ENCODE measurements at regions not wholly inside any gene's neighbourhood (a gene's known extent, or its start where the extent isn't known, plus 50 kb on each side); places are given as distances from the start of the nearest gene placed in this dataset.

DNA sequence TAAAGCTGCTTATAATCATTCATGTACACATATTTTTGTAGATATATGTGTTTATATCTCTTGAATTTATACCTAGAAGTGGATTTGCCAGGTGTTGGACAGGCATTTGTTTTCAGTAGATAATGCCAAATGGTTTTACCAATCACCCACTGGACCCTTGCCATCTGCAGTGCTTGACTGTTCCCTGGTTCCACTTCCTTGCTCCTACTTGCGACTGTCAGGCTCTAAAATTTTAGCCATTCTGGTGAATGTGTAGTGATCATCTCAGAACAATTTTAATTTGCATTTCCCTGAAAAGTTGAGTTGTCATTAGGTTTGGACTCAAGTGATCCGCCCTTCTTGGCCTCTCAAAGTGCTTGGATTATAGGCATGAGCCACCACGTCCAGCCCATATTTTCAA is 122.4 kb upstream of the SLC34A2 start:
- TF ChIP-seq ELF1 (IDR thresholded peaks at IDR 0.05; ENCODE audit: borderline replicate concordance, low read depth) (no peak), SIN3A (IDR thresholded peaks at IDR 0.05; ENCODE audit: low read depth) (no peak), POLR2AphosphoS5 (IDR thresholded peaks at IDR 0.05; ENCODE audit: low read depth, low read length) (no peak), JUND (IDR thresholded peaks at IDR 0.05) (no peak), ZNF274 (IDR thresholded peaks at IDR 0.05; ENCODE audit: low read depth, low read length) (no peak), EGR1 (IDR thresholded peaks at IDR 0.05; ENCODE audit: low read depth) (no peak), CBX3 (IDR thresholded peaks at IDR 0.05; ENCODE audit: low read depth) (no peak), FOSL1 (IDR thresholded peaks at IDR 0.05; ENCODE audit: low read depth) (no peak), TCF7L2 (IDR thresholded peaks at IDR 0.05; ENCODE audit: borderline replicate concordance, extremely low read depth, insufficient read depth, insufficient read length) (no peak), ZFX (IDR thresholded peaks at IDR 0.05) (no peak), EZH2phosphoT487 (IDR thresholded peaks at IDR 0.05; ENCODE audit: borderline replicate concordance) (no peak), EZH2 (IDR thresholded peaks at IDR 0.05) (no peak), SRF (IDR thresholded peaks at IDR 0.05; ENCODE audit: low read depth) (no peak), YY1 (IDR thresholded peaks at IDR 0.05; ENCODE audit: extremely low read depth, insufficient replicate concordance, low read depth, low read length) (no peak)
- TF ChIP-seq, protein P1, sequence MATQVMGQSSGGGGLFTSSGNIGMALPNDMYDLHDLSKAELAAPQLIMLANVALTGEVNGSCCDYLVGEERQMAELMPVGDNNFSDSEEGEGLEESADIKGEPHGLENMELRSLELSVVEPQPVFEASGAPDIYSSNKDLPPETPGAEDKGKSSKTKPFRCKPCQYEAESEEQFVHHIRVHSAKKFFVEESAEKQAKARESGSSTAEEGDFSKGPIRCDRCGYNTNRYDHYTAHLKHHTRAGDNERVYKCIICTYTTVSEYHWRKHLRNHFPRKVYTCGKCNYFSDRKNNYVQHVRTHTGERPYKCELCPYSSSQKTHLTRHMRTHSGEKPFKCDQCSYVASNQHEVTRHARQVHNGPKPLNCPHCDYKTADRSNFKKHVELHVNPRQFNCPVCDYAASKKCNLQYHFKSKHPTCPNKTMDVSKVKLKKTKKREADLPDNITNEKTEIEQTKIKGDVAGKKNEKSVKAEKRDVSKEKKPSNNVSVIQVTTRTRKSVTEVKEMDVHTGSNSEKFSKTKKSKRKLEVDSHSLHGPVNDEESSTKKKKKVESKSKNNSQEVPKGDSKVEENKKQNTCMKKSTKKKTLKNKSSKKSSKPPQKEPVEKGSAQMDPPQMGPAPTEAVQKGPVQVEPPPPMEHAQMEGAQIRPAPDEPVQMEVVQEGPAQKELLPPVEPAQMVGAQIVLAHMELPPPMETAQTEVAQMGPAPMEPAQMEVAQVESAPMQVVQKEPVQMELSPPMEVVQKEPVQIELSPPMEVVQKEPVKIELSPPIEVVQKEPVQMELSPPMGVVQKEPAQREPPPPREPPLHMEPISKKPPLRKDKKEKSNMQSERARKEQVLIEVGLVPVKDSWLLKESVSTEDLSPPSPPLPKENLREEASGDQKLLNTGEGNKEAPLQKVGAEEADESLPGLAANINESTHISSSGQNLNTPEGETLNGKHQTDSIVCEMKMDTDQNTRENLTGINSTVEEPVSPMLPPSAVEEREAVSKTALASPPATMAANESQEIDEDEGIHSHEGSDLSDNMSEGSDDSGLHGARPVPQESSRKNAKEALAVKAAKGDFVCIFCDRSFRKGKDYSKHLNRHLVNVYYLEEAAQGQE (IDR thresholded peaks at IDR 0.05; ENCODE audit: low read depth) = no peak
- TF ChIP-seq, protein P2, sequence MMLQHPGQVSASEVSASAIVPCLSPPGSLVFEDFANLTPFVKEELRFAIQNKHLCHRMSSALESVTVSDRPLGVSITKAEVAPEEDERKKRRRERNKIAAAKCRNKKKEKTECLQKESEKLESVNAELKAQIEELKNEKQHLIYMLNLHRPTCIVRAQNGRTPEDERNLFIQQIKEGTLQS (IDR thresholded peaks at IDR 0.05) = no peak
- TF ChIP-seq, protein P3, sequence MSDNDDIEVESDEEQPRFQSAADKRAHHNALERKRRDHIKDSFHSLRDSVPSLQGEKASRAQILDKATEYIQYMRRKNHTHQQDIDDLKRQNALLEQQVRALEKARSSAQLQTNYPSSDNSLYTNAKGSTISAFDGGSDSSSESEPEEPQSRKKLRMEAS (IDR thresholded peaks at IDR 0.05) = no peak
- ChIA-PET POLR2A (no interaction called here), CTCF (no interaction called here), RAD21 (ENCODE audit: low non-redundant PET in 1 of 2, low total read pairs in 2 of 2, uncharacterized antibody in 2 of 2, unreplicated experiment in 2 of 2) (no interaction called here)
- no peak overlapping the region for H3K4me3 ChIP-seq (replicated peaks in 1 of 2; ENCODE audit: low read depth in 1 of 2, low read length in 2 of 2)
- no peaks in the 10 kb centered on the region for H3K36me3 ChIP-seq (ENCODE audit: control insufficient read depth in 1 of 2, insufficient read depth in 2 of 2, low read length in 2 of 2)
- no peak for DNase-seq (ENCODE audit: low read depth, low spot score)
- intact Hi-C loops (cut with micrococcal nuclease) = no loop called here
- no peaks in the 10 kb centered on the region for H3K9me3 ChIP-seq (ENCODE audit: control insufficient read depth in 1 of 2, insufficient read depth in 1 of 2, low read depth in 1 of 2, low read length in 2 of 2)
- no peaks in the 10 kb centered on the region for H3K79me2 ChIP-seq (ENCODE audit: insufficient read depth, low read length)
- no peaks in the 10 kb centered on the region for H4K20me1 ChIP-seq (ENCODE audit: insufficient read depth)
- H3K4me2 ChIP-seq (ENCODE audit: low read length) = no peak overlapping the region
- peaks cover 0 to 4% of the 10 kb centered on the region in 2 experiments; a peak in 1 of 4 replicates for H3K4me1 ChIP-seq (ENCODE audit: control insufficient read depth in 1 of 2, insufficient read depth in 2 of 2, low read length in 2 of 2)
- H3K9me2 ChIP-seq (ENCODE audit: insufficient read depth) = no peaks in the 10 kb centered on the region
- H3K27me3 ChIP-seq (ENCODE audit: insufficient read depth, low read length) = no peaks in the 10 kb centered on the region
- H3K9ac ChIP-seq (ENCODE audit: low read length) = no peak overlapping the region
- ATAC-seq = no peak
- H2AFZ ChIP-seq (ENCODE audit: low read depth, low read length, poor library complexity, severe bottlenecking) = no peak overlapping the region
- no TSS peak for BruUV-seq (replicated peaks)
- no peak overlapping the region for H3K27ac ChIP-seq (ENCODE audit: low read depth, low read length)
